HEK293T (cell line): ENCODE measurements at regions not wholly inside any gene's neighbourhood (a gene's known extent, or its start where the extent isn't known, plus 50 kb on each side); places are given as distances from the start of the nearest gene placed in this dataset.

Experiments
- CTCF ChIA-PET: fragments of 350-600 bp; formaldehyde crosslinking; extraction: SDS; loops from one replicate; lab custom pipeline; 2021; ENCODE audit warnings: antibody characterized with exemption, inconsistent platforms; lab: Yijun Ruan, JAX
- POLR2A ChIA-PET: fragments of 350-600 bp; formaldehyde crosslinking; extraction: SDS; loops from one replicate; lab custom pipeline; 2020; ENCODE audit warnings: antibody characterized with exemption, inconsistent platforms; lab: Yijun Ruan, JAX
- DNase-seq: peaks from one replicate; pipeline ENCODE4 v3.0.0; 2012; ENCODE audit warnings: mixed read lengths; ENCODE audit errors: extremely low spot score
- ARNT ChIP-seq: fragments of 450-650 bp; IDR thresholded peaks from 2 replicates; pipeline ENCODE4 v1.6.1; 2017; ENCODE audit warnings: mild to moderate bottlenecking
- BHLHE40 ChIP-seq: fragments of 450-650 bp; IDR thresholded peaks from 2 replicates; pipeline ENCODE4 v1.6.1; 2016; ENCODE audit warnings: mild to moderate bottlenecking, moderate library complexity, borderline replicate concordance
- CTBP1 ChIP-seq: fragments of 450-650 bp; IDR thresholded peaks from 2 replicates; pipeline ENCODE4 v1.6.1; 2016; ENCODE audit warnings: borderline replicate concordance
- ELF4 ChIP-seq: fragments of 450-650 bp; IDR thresholded peaks from 2 replicates; pipeline ENCODE4 v1.6.1; 2017; ENCODE audit warnings: antibody characterized with exemption
- FOXA1 ChIP-seq: fragments of 450-650 bp; IDR thresholded peaks from 2 replicates; pipeline ENCODE4 v1.6.1; 2016; ENCODE audit warnings: mild to moderate bottlenecking
- FOXK2 ChIP-seq: fragments of 450-650 bp; IDR thresholded peaks from 2 replicates; pipeline ENCODE4 v1.6.1; 2016; ENCODE audit warnings: mild to moderate bottlenecking
- FOXM1 ChIP-seq: fragments of 450-650 bp; IDR thresholded peaks from 2 replicates; pipeline ENCODE4 v1.6.1; 2017; ENCODE audit warnings: mild to moderate bottlenecking, borderline replicate concordance
- HDGF ChIP-seq: fragments of 450-650 bp; IDR thresholded peaks from 2 replicates; pipeline ENCODE4 v1.6.1; 2017; ENCODE audit warnings: antibody characterized with exemption, borderline replicate concordance
- L3MBTL2 ChIP-seq: fragments of 450-650 bp; conservative IDR thresholded peaks from 2 replicates; pipeline ENCODE4 v1.6.1; 2016; ENCODE audit warnings: mild to moderate bottlenecking
- LEF1 ChIP-seq: fragments of 450-650 bp; IDR thresholded peaks from 2 replicates; pipeline ENCODE4 v1.6.1; 2017; ENCODE audit warnings: mild to moderate bottlenecking, borderline replicate concordance
- NFRKB ChIP-seq: fragments of 450-650 bp; IDR thresholded peaks from 2 replicates; pipeline ENCODE4 v1.6.1; 2016; ENCODE audit warnings: mild to moderate bottlenecking, moderate library complexity
- SP1 ChIP-seq: fragments of 450-650 bp; IDR thresholded peaks from 2 replicates; pipeline ENCODE4 v1.6.1; 2017
- SUZ12 ChIP-seq: fragments of 450-650 bp; IDR thresholded peaks from 2 replicates; pipeline ENCODE4 v1.6.1; 2016; ENCODE audit warnings: mild to moderate bottlenecking
- TARDBP ChIP-seq: fragments of 450-650 bp; IDR thresholded peaks from 2 replicates; pipeline ENCODE4 v1.6.1; 2016
- ZNF384 ChIP-seq: fragments of 450-650 bp; IDR thresholded peaks from 2 replicates; pipeline ENCODE4 v1.6.1; 2016
- TF ChIP-seq, protein P1 (sequence below): fragments of 450-650 bp; IDR thresholded peaks from 2 replicates; pipeline ENCODE4 v1.6.1; 2016

- CTCF ChIA-PET, result no interaction called here
- DNase-seq, result no peak
- POLR2A ChIA-PET, result no interaction called here
- no peak for TF ChIP-seq SP1
- no peak for TF ChIP-seq CTBP1
- TF ChIP-seq HDGF, result no peak
- no peak for TF ChIP-seq ELF4
- no peak for TF ChIP-seq FOXK2
- TF ChIP-seq FOXM1, result no peak
- TF ChIP-seq SUZ12, result no peak
Measured at GRCh38 chr18:22688877-22689496, 244.1 kb upstream of the RBBP8 start.

GRCh38 chr18:22689712-22690111 is 243.4 kb upstream of the RBBP8 start:
- no peak for DNase-seq
- ChIA-PET CTCF (no interaction called here), POLR2A (no interaction called here)
- TF ChIP-seq, protein P1, sequence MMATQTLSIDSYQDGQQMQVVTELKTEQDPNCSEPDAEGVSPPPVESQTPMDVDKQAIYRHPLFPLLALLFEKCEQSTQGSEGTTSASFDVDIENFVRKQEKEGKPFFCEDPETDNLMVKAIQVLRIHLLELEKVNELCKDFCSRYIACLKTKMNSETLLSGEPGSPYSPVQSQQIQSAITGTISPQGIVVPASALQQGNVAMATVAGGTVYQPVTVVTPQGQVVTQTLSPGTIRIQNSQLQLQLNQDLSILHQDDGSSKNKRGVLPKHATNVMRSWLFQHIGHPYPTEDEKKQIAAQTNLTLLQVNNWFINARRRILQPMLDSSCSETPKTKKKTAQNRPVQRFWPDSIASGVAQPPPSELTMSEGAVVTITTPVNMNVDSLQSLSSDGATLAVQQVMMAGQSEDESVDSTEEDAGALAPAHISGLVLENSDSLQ, result no peak
- TF ChIP-seq FOXM1 (no peak), ELF4 (no peak), TARDBP (no peak), NFRKB (no peak), SUZ12 (no peak), ZNF384 (no peak), ARNT (no peak), BHLHE40 (no peak), FOXK2 (no peak), L3MBTL2 (no peak)

- ChIA-PET CTCF (no interaction called here), POLR2A (no interaction called here)
- DNase-seq, result no peak
- TF ChIP-seq, protein P1, result no peak
- TF ChIP-seq FOXA1 (no peak), CTBP1 (no peak), SP1 (no peak), SUZ12 (no peak), HDGF (no peak), NFRKB (no peak), BHLHE40 (no peak), FOXM1 (no peak), ELF4 (no peak), ZNF384 (no peak), LEF1 (no peak), L3MBTL2 (no peak), ARNT (no peak), TARDBP (no peak), FOXK2 (no peak)
Measured at GRCh38 chr18:22690556-22690955, 242.6 kb upstream of the RBBP8 start.

- no peak for TF ChIP-seq FOXA1
- TF ChIP-seq SP1, result no peak
- no peak for TF ChIP-seq ELF4
- no peak for TF ChIP-seq NFRKB
- no peak for TF ChIP-seq BHLHE40
- no peak for TF ChIP-seq LEF1
- TF ChIP-seq L3MBTL2, result no peak
- TF ChIP-seq CTBP1, result no peak
- no peak for TF ChIP-seq FOXK2
- TF ChIP-seq TARDBP, result no peak
- TF ChIP-seq, protein P1, result no peak
- no peak for TF ChIP-seq FOXM1
- TF ChIP-seq SUZ12, result no peak
- no peak for TF ChIP-seq HDGF
- no peak for TF ChIP-seq ARNT
- no peak for TF ChIP-seq ZNF384
- DNase-seq, result no peak
- CTCF ChIA-PET, result interaction anchor here (1.0 kb wide), 1 partner anchor 19 kb away, joined by 3 read pairs; no protein-coding TSS in a partner anchor
- POLR2A ChIA-PET, result no interaction called here
Measured at GRCh38 chr18:22691946-22692710, 241.0 kb upstream of the RBBP8 start.

- peak; percentile 33 for DNase-seq
- TF ChIP-seq FOXM1, result no peak
- no peak for TF ChIP-seq L3MBTL2
- no peak for TF ChIP-seq LEF1
- no peak for TF ChIP-seq CTBP1
- TF ChIP-seq ARNT, result no peak
- TF ChIP-seq ZNF384, result no peak
- TF ChIP-seq, protein P1, result no peak
- TF ChIP-seq SP1, result no peak
- TF ChIP-seq HDGF, result no peak
- no peak for TF ChIP-seq TARDBP
- no peak for TF ChIP-seq NFRKB
- TF ChIP-seq FOXA1, result no peak
- no peak for TF ChIP-seq BHLHE40
- no peak for TF ChIP-seq FOXK2
- CTCF ChIA-PET, result interaction anchor here (0.7 kb wide), 1 partner anchor 289 kb away, joined by 3 read pairs; no protein-coding TSS in a partner anchor
- POLR2A ChIA-PET, result interaction anchor here (1.3 kb wide), 1 partner anchor 12 kb away, joined by 4 read pairs; no protein-coding TSS in a partner anchor
Measured at GRCh38 chr18:22694954-22695353, 238.2 kb upstream of the RBBP8 start.
